BLaER1 treated with 17β-estradiol and CSF1 and Interleukin-3, amounts not matched to agents 10 nM and 100 nM (cell line): ENCODE measurements at regions not wholly inside any gene's neighbourhood (a gene's known extent, or its start where the extent isn't known, plus 50 kb on each side); places are given as distances from the start of the nearest gene placed in this dataset.

ENCODE experiments used
- H3K27ac ChIP-seq, 11 experiments: shearing (Covaris generic); formaldehyde crosslinking; 2 replicates each; pipeline ENCODE4 v1.8.1; 2022
- H3K27me3 ChIP-seq, 11 experiments: shearing (Covaris generic); formaldehyde crosslinking; 2 replicates each; pipeline ENCODE4 v1.8.1; 2022
- H3K36me3 ChIP-seq, 11 experiments: shearing (Covaris generic); formaldehyde crosslinking; 2 replicates each; pipeline ENCODE4 v1.8.1; 2022
- H3K4me1 ChIP-seq, 10 experiments: shearing (Covaris generic); formaldehyde crosslinking; 2 replicates each; pipeline ENCODE4 v1.8.1; 2022
- H3K4me2 ChIP-seq, 11 experiments: shearing (Covaris generic); formaldehyde crosslinking; 2 replicates each; pipeline ENCODE4 v1.8.1; 2022
- H3K4me3 ChIP-seq, 10 experiments: shearing (Covaris generic); formaldehyde crosslinking; 2 replicates each; pipeline ENCODE4 v1.8.1; 2022
- H3K9ac ChIP-seq, 11 experiments: shearing (Covaris generic); formaldehyde crosslinking; 2 replicates each; pipeline ENCODE4 v1.8.1; 2022
- H3K9me3 ChIP-seq, 11 experiments: shearing (Covaris generic); formaldehyde crosslinking; replicated peaks in 1 of 11; 2 replicates each; pipeline ENCODE4 v1.8.1; 2022
- H4K20me1 ChIP-seq, 11 experiments: shearing (Covaris generic); formaldehyde crosslinking; 2 replicates each; pipeline ENCODE4 v1.8.1; 2022
- Cebpa-rat ChIP-seq, 11 experiments: shearing (Covaris generic); IDR thresholded peaks; 2 replicates each; pipeline ENCODE4 v1.8.1; 2022

GRCh38 chr12:60269611-60270269 is 673.9 kb downstream of the SLC16A7 start:
- H4K20me1 ChIP-seq, result no peaks in the 10 kb centered on the region
- no peak for TF ChIP-seq Cebpa-rat (IDR thresholded peaks at IDR 0.05)
- H3K4me1 ChIP-seq, result no peaks in the 10 kb centered on the region
- no peaks in the 10 kb centered on the region for H3K36me3 ChIP-seq
- no peak overlapping the region for H3K4me3 ChIP-seq
- no peak overlapping the region for H3K9ac ChIP-seq
- H3K9me3 ChIP-seq, result peaks cover 8 to 14% (median 12%) of the 10 kb centered on the region in 11 experiments
- H3K27me3 ChIP-seq, result no peaks in the 10 kb centered on the region
- no peak overlapping the region for H3K27ac ChIP-seq
- H3K4me2 ChIP-seq, result no peak overlapping the region

- Histone ChIP-seq H3K4me2 (no peak overlapping the region), H3K27ac (no peak overlapping the region), H3K36me3 (no peaks in the 10 kb centered on the region), H3K4me3 (no peak overlapping the region), H3K9ac (no peak overlapping the region), H3K4me1 (no peaks in the 10 kb centered on the region), H3K27me3 (no peaks in the 10 kb centered on the region), H4K20me1 (no peaks in the 10 kb centered on the region), H3K9me3 (peaks cover 8 to 14% (median 12%) of the 10 kb centered on the region in 11 experiments)
- no peak for TF ChIP-seq Cebpa-rat (IDR thresholded peaks at IDR 0.05)
Measured at GRCh38 chr12:60271816-60272215, 676.0 kb downstream of the SLC16A7 start.

GRCh38 chr12:60278209-60278608 is 682.4 kb downstream of the SLC16A7 start:
- Histone ChIP-seq H3K4me2 (no peak overlapping the region), H4K20me1 (no peaks in the 10 kb centered on the region), H3K4me1 (no peaks in the 10 kb centered on the region), H3K9ac (no peak overlapping the region), H3K36me3 (no peaks in the 10 kb centered on the region), H3K27me3 (no peaks in the 10 kb centered on the region), H3K27ac (no peak overlapping the region), H3K4me3 (no peak overlapping the region), H3K9me3 (peaks cover 15 to 20% (median 18%) of the 10 kb centered on the region in 11 experiments)
- no peak for TF ChIP-seq Cebpa-rat (IDR thresholded peaks at IDR 0.05)

GRCh38 chr12:60279221-60279620 is 683.4 kb downstream of the SLC16A7 start:
- no peaks in the 10 kb centered on the region for H3K36me3 ChIP-seq
- H3K4me1 ChIP-seq, result no peaks in the 10 kb centered on the region
- no peak overlapping the region for H3K4me2 ChIP-seq
- no peaks in the 10 kb centered on the region for H3K27me3 ChIP-seq
- peaks cover 15 to 20% (median 18%) of the 10 kb centered on the region in 11 experiments for H3K9me3 ChIP-seq
- no peaks in the 10 kb centered on the region for H4K20me1 ChIP-seq
- TF ChIP-seq Cebpa-rat (IDR thresholded peaks at IDR 0.05), result no peak
- no peak overlapping the region for H3K4me3 ChIP-seq
- no peak overlapping the region for H3K27ac ChIP-seq
- H3K9ac ChIP-seq, result no peak overlapping the region

- H3K27me3 ChIP-seq, result no peaks in the 10 kb centered on the region
- no peak overlapping the region for H3K27ac ChIP-seq
- H3K4me1 ChIP-seq, result no peaks in the 10 kb centered on the region
- H3K4me2 ChIP-seq, result no peak overlapping the region
- TF ChIP-seq Cebpa-rat (IDR thresholded peaks at IDR 0.05), result no peak
- H3K4me3 ChIP-seq, result no peak overlapping the region
- H3K36me3 ChIP-seq, result no peaks in the 10 kb centered on the region
- H4K20me1 ChIP-seq, result no peaks in the 10 kb centered on the region
- H3K9ac ChIP-seq, result no peak overlapping the region
- H3K9me3 ChIP-seq, result peaks cover 15 to 20% (median 18%) of the 10 kb centered on the region in 11 experiments
Measured at GRCh38 chr12:60281522-60281921, 685.7 kb downstream of the SLC16A7 start.

- Histone ChIP-seq H3K4me2 (no peak overlapping the region), H3K27ac (no peak overlapping the region), H3K9ac (no peak overlapping the region), H3K4me1 (no peaks in the 10 kb centered on the region), H3K27me3 (no peaks in the 10 kb centered on the region), H3K9me3 (peaks cover 16 to 21% (median 19%) of the 10 kb centered on the region in 11 experiments), H4K20me1 (no peaks in the 10 kb centered on the region), H3K4me3 (0 out of 20 replicates have a peak overlapping the region, but pooled peaks of 1 of the 10 experiments have one; percentile 6), H3K36me3 (no peaks in the 10 kb centered on the region)
- TF ChIP-seq Cebpa-rat (IDR thresholded peaks at IDR 0.05), result no peak
Measured at GRCh38 chr12:60290532-60290931, 694.7 kb downstream of the SLC16A7 start.

- Histone ChIP-seq H3K4me3 (no peak overlapping the region), H3K4me1 (no peaks in the 10 kb centered on the region), H4K20me1 (no peaks in the 10 kb centered on the region), H3K4me2 (no peak overlapping the region), H3K27me3 (no peaks in the 10 kb centered on the region), H3K36me3 (no peaks in the 10 kb centered on the region), H3K27ac (no peak overlapping the region), H3K9me3 (no peaks in the 10 kb centered on the region), H3K9ac (no peak overlapping the region)
- TF ChIP-seq Cebpa-rat (IDR thresholded peaks at IDR 0.05), result no peak
Measured at GRCh38 chr12:60308366-60308991, 712.6 kb downstream of the SLC16A7 start.

- Histone ChIP-seq H3K27me3 (no peaks in the 10 kb centered on the region), H3K4me2 (no peak overlapping the region), H4K20me1 (no peaks in the 10 kb centered on the region), H3K4me1 (no peaks in the 10 kb centered on the region), H3K9ac (no peak overlapping the region), H3K27ac (no peak overlapping the region), H3K4me3 (no peak overlapping the region), H3K9me3 (no peaks in the 10 kb centered on the region), H3K36me3 (no peaks in the 10 kb centered on the region)
- no peak for TF ChIP-seq Cebpa-rat (IDR thresholded peaks at IDR 0.05)
Measured at GRCh38 chr12:60311940-60312339, 716.1 kb downstream of the SLC16A7 start.

- Histone ChIP-seq H3K4me1 (no peaks in the 10 kb centered on the region), H3K4me2 (no peak overlapping the region), H3K36me3 (no peaks in the 10 kb centered on the region), H3K27me3 (no peaks in the 10 kb centered on the region), H3K9ac (no peak overlapping the region), H3K4me3 (no peak overlapping the region), H3K27ac (no peak overlapping the region), H4K20me1 (no peaks in the 10 kb centered on the region), H3K9me3 (no peaks in the 10 kb centered on the region)
- no peak for TF ChIP-seq Cebpa-rat (IDR thresholded peaks at IDR 0.05)
Measured at GRCh38 chr12:60317361-60317760, 721.5 kb downstream of the SLC16A7 start.

GRCh38 chr12:60324746-60325145 is 728.9 kb downstream of the SLC16A7 start:
- Histone ChIP-seq H3K4me3 (no peak overlapping the region), H3K36me3 (no peaks in the 10 kb centered on the region), H3K27me3 (no peaks in the 10 kb centered on the region), H3K27ac (no peak overlapping the region), H3K9ac (no peak overlapping the region), H4K20me1 (no peaks in the 10 kb centered on the region), H3K9me3 (no peaks in the 10 kb centered on the region), H3K4me2 (no peak overlapping the region), H3K4me1 (no peaks in the 10 kb centered on the region)
- no peak for TF ChIP-seq Cebpa-rat (IDR thresholded peaks at IDR 0.05)
